HEK293T (cell line): ENCODE measurements at regions not wholly inside any gene's neighbourhood (a gene's known extent, or its start where the extent isn't known, plus 50 kb on each side); places are given as distances from the start of the nearest gene placed in this dataset.

ENCODE experiments used
- CTCF ChIA-PET: fragments of 350-600 bp; formaldehyde crosslinking; extraction: SDS; loops from one replicate; lab custom pipeline; 2021; ENCODE audit warnings: antibody characterized with exemption, inconsistent platforms; lab: Yijun Ruan, JAX
- POLR2A ChIA-PET: fragments of 350-600 bp; formaldehyde crosslinking; extraction: SDS; loops from one replicate; lab custom pipeline; 2020; ENCODE audit warnings: antibody characterized with exemption, inconsistent platforms; lab: Yijun Ruan, JAX
- DNase-seq: peaks from one replicate; pipeline ENCODE4 v3.0.0; 2012; ENCODE audit warnings: mixed read lengths; ENCODE audit errors: extremely low spot score
- ARNT ChIP-seq: fragments of 450-650 bp; IDR thresholded peaks from 2 replicates; pipeline ENCODE4 v1.6.1; 2017; ENCODE audit warnings: mild to moderate bottlenecking
- BHLHE40 ChIP-seq: fragments of 450-650 bp; IDR thresholded peaks from 2 replicates; pipeline ENCODE4 v1.6.1; 2016; ENCODE audit warnings: mild to moderate bottlenecking, moderate library complexity, borderline replicate concordance
- CTBP1 ChIP-seq: fragments of 450-650 bp; IDR thresholded peaks from 2 replicates; pipeline ENCODE4 v1.6.1; 2016; ENCODE audit warnings: borderline replicate concordance
- ELF4 ChIP-seq: fragments of 450-650 bp; IDR thresholded peaks from 2 replicates; pipeline ENCODE4 v1.6.1; 2017; ENCODE audit warnings: antibody characterized with exemption
- FOXA1 ChIP-seq: fragments of 450-650 bp; IDR thresholded peaks from 2 replicates; pipeline ENCODE4 v1.6.1; 2016; ENCODE audit warnings: mild to moderate bottlenecking
- FOXK2 ChIP-seq: fragments of 450-650 bp; IDR thresholded peaks from 2 replicates; pipeline ENCODE4 v1.6.1; 2016; ENCODE audit warnings: mild to moderate bottlenecking
- FOXM1 ChIP-seq: fragments of 450-650 bp; IDR thresholded peaks from 2 replicates; pipeline ENCODE4 v1.6.1; 2017; ENCODE audit warnings: mild to moderate bottlenecking, borderline replicate concordance
- HDGF ChIP-seq: fragments of 450-650 bp; IDR thresholded peaks from 2 replicates; pipeline ENCODE4 v1.6.1; 2017; ENCODE audit warnings: antibody characterized with exemption, borderline replicate concordance
- L3MBTL2 ChIP-seq: fragments of 450-650 bp; conservative IDR thresholded peaks from 2 replicates; pipeline ENCODE4 v1.6.1; 2016; ENCODE audit warnings: mild to moderate bottlenecking
- LEF1 ChIP-seq: fragments of 450-650 bp; IDR thresholded peaks from 2 replicates; pipeline ENCODE4 v1.6.1; 2017; ENCODE audit warnings: mild to moderate bottlenecking, borderline replicate concordance
- NFRKB ChIP-seq: fragments of 450-650 bp; IDR thresholded peaks from 2 replicates; pipeline ENCODE4 v1.6.1; 2016; ENCODE audit warnings: mild to moderate bottlenecking, moderate library complexity
- PKNOX1 ChIP-seq: fragments of 450-650 bp; IDR thresholded peaks from 2 replicates; pipeline ENCODE4 v1.6.1; 2016
- SP1 ChIP-seq: fragments of 450-650 bp; IDR thresholded peaks from 2 replicates; pipeline ENCODE4 v1.6.1; 2017
- SUZ12 ChIP-seq: fragments of 450-650 bp; IDR thresholded peaks from 2 replicates; pipeline ENCODE4 v1.6.1; 2016; ENCODE audit warnings: mild to moderate bottlenecking
- TARDBP ChIP-seq: fragments of 450-650 bp; IDR thresholded peaks from 2 replicates; pipeline ENCODE4 v1.6.1; 2016
- ZNF384 ChIP-seq: fragments of 450-650 bp; IDR thresholded peaks from 2 replicates; pipeline ENCODE4 v1.6.1; 2016

DNA sequence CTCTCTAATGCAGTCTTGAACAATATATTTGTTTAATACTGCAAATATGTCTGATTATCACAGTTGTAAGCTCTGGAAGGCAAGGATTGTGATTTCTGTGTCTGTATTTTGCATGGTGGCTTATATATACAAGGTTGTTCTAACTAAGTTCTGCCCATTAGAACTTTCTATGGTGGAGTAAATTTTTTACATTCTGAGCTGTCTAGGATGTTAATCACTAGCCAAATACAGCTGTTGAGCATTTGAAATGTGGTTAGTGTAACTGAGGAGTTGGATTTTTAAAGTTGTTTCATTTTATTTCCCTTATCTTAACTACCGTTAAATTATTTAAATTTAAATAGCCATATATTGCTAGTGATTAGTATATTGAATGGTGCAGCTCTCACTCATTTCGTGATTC, 64.3 kb upstream of the DMRTA1 start:
- ChIA-PET CTCF (no interaction called here), POLR2A (no interaction called here)
- no peak for TF ChIP-seq NFRKB
- no peak for TF ChIP-seq SP1
- no peak for TF ChIP-seq FOXM1
- no peak for TF ChIP-seq SUZ12
- TF ChIP-seq FOXA1, result no peak
- no peak for TF ChIP-seq L3MBTL2
- TF ChIP-seq FOXK2, result no peak
- no peak for TF ChIP-seq BHLHE40
- no peak for DNase-seq

DNA sequence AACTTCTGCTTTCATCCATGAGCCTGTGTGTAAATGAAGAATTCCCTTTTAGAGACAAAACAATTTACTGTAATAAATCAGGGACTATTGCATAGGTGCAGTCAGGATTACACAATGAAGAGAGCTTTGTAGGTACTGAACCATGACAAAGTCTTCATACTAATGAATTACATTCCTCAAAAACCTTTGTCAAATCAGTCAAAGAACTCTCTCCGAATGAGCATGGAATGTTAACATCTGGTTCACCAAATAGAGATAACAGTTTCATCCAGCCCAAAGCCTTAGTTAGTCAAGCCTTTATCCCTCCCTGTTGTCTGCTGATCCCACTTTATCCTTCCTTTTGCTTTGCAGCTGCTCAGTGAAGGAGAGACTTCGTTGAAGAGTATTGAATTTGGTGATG, 62.9 kb upstream of the DMRTA1 start:
- TF ChIP-seq ARNT (no peak), BHLHE40 (no peak), SP1 (no peak), FOXM1 (no peak), FOXA1 (no peak), ZNF384 (no peak), TARDBP (no peak), SUZ12 (no peak), FOXK2 (no peak), NFRKB (no peak)
- no peak for DNase-seq
- CTCF ChIA-PET, result no interaction called here
- POLR2A ChIA-PET, result no interaction called here

- CTCF ChIA-PET, result no interaction called here
- POLR2A ChIA-PET, result no interaction called here
- TF ChIP-seq LEF1 (no peak), FOXM1 (no peak), SUZ12 (no peak), BHLHE40 (no peak), FOXA1 (no peak), HDGF (no peak), TARDBP (no peak), ZNF384 (no peak), ELF4 (no peak), L3MBTL2 (no peak), SP1 (no peak), ARNT (no peak)
- DNase-seq, result no peak
These were observed 57.4 kb upstream of the DMRTA1 start for GRCh38 chr9:22389271-22389670.

GRCh38 chr9:22392523-22392922, 54.1 kb upstream of the DMRTA1 start:
- ChIA-PET CTCF (no interaction called here), POLR2A (no interaction called here)
- TF ChIP-seq FOXM1 (no peak), NFRKB (no peak), SUZ12 (no peak), HDGF (no peak), CTBP1 (no peak), ARNT (no peak), SP1 (no peak)
- DNase-seq, result no peak

DNA sequence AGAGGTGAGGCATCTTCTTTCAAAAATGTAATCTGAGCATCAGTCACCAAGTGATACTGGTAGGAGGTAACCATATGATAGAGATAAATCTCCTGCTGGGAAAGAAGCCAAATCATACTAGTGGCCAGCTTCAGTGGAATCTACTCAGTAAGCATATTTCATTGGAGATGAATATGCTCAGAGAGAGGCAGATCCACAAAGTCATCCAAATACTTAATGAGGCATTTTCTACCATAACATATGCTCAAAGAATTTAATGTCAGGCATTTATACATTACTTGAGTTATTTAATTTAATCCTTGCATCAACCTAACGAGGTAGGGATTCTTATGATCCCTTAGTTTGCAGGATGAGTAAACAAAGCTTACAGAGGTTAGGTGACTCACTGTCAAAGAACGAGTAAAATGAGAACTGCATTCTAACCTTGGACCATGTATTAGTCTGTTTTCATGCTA, 50.9 kb upstream of the DMRTA1 start:
- ChIA-PET POLR2A (no interaction called here), CTCF (no interaction called here)
- no peak for DNase-seq
- TF ChIP-seq L3MBTL2, result no peak
- TF ChIP-seq HDGF, result no peak
- no peak for TF ChIP-seq PKNOX1
- no peak for TF ChIP-seq NFRKB
- TF ChIP-seq FOXM1, result no peak
- TF ChIP-seq LEF1, result no peak
- no peak for TF ChIP-seq BHLHE40
- no peak for TF ChIP-seq TARDBP
- TF ChIP-seq ARNT, result no peak
- TF ChIP-seq SUZ12, result no peak
- no peak for TF ChIP-seq SP1
- TF ChIP-seq FOXA1, result no peak
